NCI-H2227 (cell line): ENCODE measurements at regions not wholly inside any gene's neighbourhood (a gene's known extent, or its start where the extent isn't known, plus 50 kb on each side); places are given as distances from the start of the nearest gene placed in this dataset.
"Not testable (repeated sequence)": the region's sequence is repeated elsewhere in the genome, so short reads cannot be mapped to it uniquely, and the experiment has no call there.

Experiments
- DNase-seq: peaks from one replicate; lab custom pipeline; 2025; ENCODE audit not compliant: unreplicated experiment; lab: John Stamatoyannopoulos, UW

- no peak for DNase-seq
Observed at GRCh38 chr1:198967566-198967965, 328.7 kb downstream of the PTPRC start.

DNA sequence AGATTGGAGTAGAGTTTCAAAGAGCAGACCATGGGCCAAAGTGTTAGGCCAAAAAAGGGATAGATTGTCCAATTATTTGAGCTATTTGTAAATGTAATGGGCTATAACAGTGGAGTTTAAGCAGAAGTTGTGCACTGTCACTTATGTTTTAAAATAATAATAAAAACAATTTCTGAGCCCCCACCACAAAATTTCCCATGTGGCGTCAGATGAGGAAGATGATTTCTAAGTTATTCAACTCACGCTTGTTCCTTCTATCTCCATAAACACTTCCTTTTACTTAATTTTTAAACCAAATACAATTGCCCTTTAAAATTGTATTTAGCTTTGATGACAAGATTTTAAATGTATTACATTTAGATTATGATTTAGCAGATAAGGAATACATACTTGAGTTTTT, 330.0 kb downstream of the PTPRC start:
- no peak for DNase-seq

DNA sequence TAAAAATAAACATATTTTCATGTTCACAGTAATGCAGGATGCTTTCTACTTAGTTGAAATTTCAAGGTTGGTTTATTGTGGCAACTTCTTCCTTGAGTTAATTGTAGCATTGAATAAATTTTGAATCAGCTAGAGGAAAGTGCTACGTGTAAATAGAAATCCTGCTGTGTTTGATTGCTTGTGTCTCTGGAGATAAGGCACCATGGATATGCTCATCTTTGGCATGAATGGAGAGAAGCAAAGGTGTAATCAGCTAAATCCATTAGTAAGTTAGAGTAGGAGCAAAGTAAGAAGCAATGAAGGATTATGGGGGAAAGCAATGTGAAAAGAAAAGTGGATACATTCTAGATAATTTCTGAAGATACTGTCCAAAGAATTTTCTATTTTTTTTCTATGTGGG, 331.1 kb downstream of the PTPRC start:
- peak; percentile 34 for DNase-seq

DNA sequence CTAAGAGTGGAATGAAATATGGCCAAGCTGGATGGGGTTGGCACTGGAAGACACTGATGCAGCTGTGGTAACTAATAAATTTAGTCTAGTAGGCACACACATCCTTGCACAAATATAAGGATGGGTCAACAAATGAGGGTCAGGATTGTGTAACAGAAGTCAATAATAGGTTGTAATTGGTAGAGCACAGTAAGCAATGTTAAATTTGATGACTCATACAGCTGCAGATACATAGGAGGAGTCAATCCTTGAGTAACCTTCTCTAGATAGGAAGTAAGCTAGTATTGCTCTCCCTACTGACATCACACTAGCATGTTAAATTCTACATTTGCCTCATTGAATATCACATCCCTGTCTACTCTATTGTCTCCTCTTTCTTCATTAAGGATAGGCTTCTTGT, 332.1 kb downstream of the PTPRC start:
- DNase-seq = no peak

DNA sequence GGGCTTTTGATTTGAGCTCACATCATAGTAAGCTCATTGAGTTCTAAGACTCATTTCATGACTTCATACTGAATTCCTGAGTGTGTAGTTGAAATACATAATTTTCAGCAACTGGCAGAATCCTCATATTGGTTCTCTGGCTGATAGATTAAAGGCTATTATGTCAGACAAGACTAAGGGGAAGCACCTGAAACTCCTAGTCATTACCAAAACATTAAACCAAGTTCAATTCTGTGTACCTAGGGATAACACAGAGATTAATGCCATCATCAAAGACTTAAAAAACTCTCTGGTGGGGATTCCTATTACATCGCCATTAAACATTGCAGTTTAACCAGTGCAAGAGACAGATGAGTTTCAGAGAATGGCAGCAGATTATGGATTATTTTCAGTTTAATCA, 339.1 kb downstream of the PTPRC start:
- DNase-seq = no peak

DNA sequence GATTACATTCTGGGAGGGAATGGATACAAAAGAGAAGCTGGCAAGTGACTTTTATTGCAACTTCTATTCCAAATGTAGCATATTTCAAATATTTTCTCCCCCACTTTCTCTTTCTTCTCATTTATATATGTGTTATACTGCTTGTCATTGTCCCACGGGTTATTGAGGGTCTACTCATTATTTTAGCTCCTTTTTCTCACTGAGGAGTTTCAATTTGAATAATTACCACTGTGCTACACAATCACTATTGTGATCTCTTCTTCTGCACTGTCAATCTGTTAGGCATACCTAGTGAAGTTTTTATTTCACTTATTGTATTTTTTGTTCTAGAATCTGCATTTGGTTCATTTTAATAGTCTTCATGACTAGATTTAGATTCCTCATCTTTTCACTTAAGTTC, 339.7 kb downstream of the PTPRC start:
- no peak for DNase-seq

GRCh38 chr1:198986036-198986435, 347.2 kb downstream of the PTPRC start:
- no peak for DNase-seq

GRCh38 chr1:198986442-198986841, 347.6 kb downstream of the PTPRC start:
- DNase-seq = no peak

GRCh38 chr1:199002661-199003060, 363.8 kb downstream of the PTPRC start:
- peak; percentile 30 for DNase-seq

DNA sequence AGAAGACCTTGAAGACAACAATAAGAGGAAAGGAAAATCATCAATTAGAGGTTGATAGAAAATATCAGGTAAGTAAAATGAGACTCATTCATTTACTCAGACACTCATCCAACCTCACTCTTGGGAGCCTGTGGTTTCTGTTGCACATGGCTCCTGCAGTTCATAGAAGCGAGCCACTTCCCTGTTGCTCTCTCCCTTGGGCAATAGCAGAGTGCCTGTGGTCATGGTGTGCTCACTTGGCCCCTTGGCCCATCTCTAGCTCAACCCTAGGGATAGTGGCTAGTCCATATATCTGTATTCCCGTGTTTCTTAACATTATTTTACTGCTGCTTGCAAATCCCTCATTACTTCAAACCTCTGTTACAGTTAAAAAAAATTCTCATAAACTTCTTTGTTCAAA, 368.6 kb downstream of the PTPRC start:
- DNase-seq = no peak

DNA sequence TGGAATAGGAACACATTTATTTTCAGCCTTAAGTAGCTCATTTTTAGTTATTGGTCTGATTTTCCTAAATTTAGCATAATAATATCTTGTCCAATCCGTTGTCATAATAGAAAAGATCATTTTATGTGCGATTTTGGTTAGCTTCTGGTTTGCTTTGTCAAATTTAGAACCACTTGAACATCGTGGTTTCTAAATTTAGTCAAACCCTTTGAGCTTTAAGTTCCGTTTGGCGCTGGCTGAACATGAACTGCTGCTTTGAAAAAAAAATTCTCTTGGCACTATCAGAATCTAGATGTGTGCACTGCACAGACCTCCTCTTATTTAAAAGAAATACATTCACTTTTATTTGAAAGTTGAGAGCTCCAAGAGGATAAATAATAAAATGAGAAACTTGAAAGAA, 370.6 kb downstream of the PTPRC start:
- no peak for DNase-seq

- no peak for DNase-seq
Observed at GRCh38 chr1:199010492-199010891, 371.7 kb downstream of the PTPRC start.

DNA sequence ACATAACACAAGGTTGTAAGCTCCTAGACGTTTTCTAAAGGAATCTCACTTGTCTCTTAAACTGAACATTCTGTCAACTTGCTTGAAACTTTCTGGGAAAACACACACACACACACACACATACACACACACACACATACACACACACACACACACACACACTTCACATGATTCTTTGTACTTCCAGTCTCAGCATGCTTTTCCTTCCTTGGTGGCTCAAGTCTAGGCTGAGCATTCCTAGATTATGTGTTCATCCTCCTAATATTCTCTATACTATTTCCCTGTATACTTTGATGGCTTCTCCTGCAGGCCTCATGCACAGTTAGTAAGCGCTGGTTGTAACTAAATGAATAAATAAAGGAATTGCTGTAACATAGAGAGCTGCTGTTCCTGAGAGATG, 372.1 kb downstream of the PTPRC start:
- no peak for DNase-seq

GRCh38 chr1:199015799-199016198, 377.0 kb downstream of the PTPRC start:
- no peak for DNase-seq

GRCh38 chr1:199018471-199019135, 379.8 kb downstream of the PTPRC start:
- no peak for DNase-seq

DNA sequence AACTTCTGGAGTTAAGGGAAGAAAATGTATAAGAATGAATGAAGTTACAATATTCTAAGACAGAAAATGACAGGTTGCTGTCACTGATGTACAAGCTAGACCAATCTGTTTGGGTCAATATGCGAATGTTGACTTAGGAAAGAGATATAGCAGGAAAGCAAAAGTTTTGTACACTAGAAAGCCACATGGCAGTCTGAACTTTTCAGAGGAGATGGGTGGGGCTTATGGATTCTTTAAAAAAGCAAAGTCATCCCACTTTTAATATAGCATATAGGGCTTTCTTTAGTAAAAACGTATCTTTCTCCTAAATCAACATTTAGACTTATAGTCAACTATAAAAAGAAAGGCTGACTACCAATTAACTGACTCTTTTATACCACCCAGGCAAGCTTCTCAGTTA, 381.2 kb downstream of the PTPRC start:
- DNase-seq = no peak

- DNase-seq = no peak
Observed at GRCh38 chr1:199020904-199021303, 382.1 kb downstream of the PTPRC start.

DNA sequence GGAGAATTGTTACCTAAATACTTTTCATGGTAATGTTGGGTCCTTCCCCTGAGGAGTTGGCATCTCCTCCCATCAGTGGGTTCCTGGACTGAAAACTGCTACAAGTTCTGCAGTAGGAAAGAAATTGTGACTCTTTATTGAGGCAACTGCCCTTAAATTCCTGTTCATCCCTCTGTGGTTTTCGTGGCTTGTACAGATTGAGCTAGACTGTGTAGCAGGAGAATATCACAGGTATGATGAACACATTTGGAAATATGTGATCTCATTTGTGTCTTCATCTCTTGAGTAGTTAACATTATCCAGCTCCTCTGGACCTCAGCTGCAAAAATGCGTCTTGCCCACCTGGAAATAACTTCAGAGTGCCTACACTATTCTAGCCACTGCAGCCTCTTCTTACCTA, 390.6 kb downstream of the PTPRC start:
- DNase-seq = no peak

GRCh38 chr1:199029855-199030254, 391.0 kb downstream of the PTPRC start:
- DNase-seq = no peak

DNA sequence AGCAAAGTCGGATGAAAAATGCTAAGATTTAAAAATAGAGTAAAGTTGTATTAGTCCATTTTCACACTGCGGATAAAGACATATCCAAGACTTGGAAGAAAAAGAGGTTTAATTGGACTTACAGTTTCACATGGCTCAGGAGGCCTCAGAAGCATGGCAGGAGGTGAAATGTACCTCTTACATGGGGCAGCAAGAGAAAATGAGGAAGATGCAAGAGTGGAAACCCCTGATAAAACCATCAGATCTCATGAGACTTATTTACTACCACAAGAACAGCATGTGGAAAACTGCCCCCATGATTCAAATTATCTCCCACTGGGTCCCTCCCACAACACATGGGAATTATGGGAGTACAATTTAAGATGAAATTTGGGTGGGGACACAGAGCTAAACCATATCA, 391.7 kb downstream of the PTPRC start:
- DNase-seq = not testable (repeated sequence)

DNA sequence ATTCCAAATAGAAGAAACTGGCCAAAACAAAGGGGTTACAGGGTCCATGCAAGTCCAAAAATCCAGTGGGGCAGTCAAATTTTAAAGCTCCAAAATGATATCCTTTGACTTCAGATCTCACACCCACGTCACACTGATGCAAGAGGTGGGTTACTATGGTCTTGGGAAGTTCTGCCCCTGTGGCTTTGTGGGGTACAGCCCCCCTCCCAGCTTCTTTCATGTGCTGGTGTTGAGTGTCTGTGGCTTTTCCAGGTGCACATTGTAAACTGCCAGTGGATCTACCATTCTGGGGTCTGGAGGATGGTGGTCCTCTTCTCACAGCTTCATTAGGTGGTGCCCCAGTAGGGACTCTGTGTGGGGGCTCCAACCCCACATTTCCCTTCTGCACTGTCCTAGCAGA, 392.3 kb downstream of the PTPRC start:
- not testable (repeated sequence) for DNase-seq

- not testable (repeated sequence) for DNase-seq
Observed at GRCh38 chr1:199032479-199032878, 393.6 kb downstream of the PTPRC start.

GRCh38 chr1:199033661-199034060, 394.8 kb downstream of the PTPRC start:
- DNase-seq = no peak
